NCI-H1092 (cell line): ENCODE measurements at regions not wholly inside any gene's neighbourhood (a gene's known extent, or its start where the extent isn't known, plus 50 kb on each side); places are given as distances from the start of the nearest gene placed in this dataset.

Experiments
- DNase-seq: peaks from one replicate; lab custom pipeline; 2025; lab: John Stamatoyannopoulos, UW

GRCh38 chr22:48536541-48537342, 1290.9 kb downstream of the BRD1 start:
- no peak for DNase-seq

DNA sequence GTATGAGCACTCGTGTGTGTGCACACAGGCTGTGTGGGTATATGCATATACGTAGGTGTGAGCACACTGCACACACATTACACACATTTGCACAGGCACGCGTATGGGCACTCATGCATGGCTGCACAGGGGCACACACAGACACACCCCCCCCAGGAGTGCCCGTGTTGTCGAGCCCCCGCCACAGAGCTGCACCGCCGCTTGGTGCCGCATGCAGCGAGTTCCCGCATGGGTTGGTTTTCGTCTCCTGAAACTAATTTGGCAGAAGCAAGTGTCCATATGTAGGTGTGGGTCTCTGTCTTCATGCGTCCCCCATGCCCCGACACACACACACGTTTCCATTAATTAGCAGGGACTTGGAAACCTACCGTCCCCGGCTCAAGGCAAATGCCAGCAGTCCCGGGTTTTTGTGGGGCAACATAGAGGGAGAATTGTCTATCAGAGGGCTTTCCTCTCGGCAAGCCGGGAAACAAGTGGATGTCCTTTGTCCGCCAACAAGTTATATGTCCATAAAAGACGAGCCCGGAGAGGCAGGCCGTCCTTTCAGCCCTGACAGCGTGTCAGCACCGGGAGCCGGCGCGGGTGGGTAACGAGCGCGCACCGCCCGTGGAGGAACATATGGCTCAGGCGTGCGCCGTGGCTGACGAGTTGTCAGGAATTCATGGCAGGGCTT, 1291.7 kb downstream of the BRD1 start:
- DNase-seq, result no peak

DNA sequence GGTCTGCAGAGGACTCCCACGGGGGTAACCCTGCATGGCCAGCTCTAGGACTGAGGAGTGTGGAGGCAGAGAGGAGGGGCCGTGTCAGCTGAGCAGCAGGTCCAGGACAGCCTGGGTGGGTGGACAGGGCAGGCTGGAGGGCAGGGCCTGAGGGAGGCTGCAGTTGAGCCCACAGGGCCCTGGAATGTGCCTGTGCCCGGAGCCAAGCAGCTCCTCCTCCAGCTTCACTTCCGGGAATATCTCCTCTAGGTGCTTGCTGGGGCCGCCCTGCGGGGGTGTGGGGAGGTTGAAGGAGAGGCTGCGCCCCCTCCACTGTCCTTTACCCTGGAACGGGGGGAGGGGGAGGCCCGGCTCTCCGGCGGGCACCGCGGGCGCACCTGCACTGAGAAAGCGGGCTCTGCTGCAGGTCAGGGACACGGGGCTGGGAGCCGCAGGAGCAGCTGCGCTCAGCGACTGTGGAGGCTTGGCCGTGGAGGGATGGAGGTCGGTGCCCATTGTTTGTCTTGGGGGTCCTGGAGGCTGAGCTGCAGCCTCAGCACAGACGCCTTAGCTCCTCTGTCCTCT, 1293.2 kb downstream of the BRD1 start:
- no peak for DNase-seq

GRCh38 chr22:48532986-48533385, 1294.7 kb downstream of the BRD1 start:
- no peak for DNase-seq

GRCh38 chr22:48531761-48532435, 1295.8 kb downstream of the BRD1 start:
- no peak for DNase-seq

GRCh38 chr22:48531108-48531507, 1296.6 kb downstream of the BRD1 start:
- DNase-seq, result no peak

- DNase-seq, result no peak
Observed at GRCh38 chr22:48530666-48531065, 1297.0 kb downstream of the BRD1 start.

DNA sequence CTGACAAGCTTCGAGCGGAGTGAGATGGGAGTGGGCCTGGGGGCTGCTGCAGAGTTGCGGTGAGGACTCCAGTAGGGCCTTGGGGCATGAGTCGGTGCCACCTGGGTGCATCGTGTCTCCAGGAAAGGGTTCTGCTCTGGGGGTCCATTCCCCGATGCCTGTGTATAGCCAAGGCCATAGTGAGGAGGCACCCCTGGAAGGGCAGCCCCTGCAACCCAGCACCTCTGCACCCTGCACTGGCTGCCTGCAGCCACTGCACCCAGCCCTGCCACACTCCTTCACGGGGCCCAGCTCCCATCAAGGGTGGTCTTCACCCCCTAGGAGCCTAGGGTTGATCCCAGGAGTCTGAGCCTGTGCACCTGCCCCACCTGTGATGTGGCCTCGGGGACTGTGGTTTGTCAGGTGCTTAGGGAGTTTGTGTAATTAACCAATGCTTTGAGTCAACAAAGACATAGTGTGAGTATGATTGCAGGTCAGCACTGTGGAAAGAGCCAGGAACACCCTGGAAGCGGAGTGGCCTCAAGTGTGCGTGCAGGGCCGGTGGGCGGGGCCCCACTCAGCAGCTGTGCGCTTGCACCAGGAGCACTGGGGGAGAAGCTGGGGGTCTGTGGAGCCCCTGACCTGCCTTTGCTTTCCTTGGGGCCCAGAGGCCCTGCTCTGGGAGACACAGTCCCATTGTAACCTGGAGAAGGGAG, 1299.3 kb downstream of the BRD1 start:
- no peak for DNase-seq

GRCh38 chr22:48523761-48524160, 1303.9 kb downstream of the BRD1 start:
- no peak for DNase-seq

DNA sequence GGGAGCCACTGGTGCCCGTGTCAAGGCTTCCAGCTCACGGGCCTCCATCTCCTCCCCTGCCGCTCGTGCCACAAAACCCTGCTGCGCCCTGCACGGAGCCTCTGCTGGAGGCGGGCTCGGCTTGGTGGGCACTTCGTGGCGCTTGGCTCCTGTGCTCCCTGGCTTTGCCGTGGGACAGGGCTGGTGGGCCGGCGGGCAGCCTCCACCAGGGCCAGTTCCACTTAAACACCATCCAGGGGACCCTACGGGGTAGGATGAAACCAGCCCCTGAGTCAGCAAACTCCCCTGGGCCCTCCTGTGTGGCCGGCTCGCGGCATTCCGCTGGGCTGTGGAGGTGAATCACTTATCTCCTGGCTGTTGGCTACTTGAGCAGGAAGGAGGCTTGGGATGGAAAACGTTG, 1304.6 kb downstream of the BRD1 start:
- DNase-seq, result no peak

DNA sequence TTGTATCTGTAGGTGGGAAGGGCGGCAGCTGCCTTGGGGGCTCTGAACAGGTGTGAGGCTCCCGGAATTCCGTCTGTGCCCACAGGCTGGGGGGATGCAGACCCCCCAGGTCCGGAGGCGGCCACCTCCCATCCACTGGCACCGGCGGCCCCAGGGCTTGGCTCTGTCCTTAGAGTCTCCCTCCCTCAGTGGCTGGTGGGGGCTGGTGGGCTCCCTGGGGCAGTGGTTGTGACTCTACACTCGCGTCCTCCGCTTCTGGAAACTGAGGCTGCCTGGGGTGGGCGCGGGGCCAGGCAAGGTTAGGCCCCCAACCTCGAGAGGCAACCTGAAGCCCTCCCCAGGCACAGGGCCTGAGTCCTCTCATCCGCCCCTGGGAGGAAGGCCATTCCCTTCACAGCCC, 1305.4 kb downstream of the BRD1 start:
- DNase-seq, result no peak

GRCh38 chr22:48520884-48521588, 1306.6 kb downstream of the BRD1 start:
- no peak for DNase-seq

- DNase-seq, result no peak
Observed at GRCh38 chr22:48520207-48520606, 1307.5 kb downstream of the BRD1 start.

- DNase-seq, result no peak
Observed at GRCh38 chr22:48517039-48518030, 1310.3 kb downstream of the BRD1 start.

DNA sequence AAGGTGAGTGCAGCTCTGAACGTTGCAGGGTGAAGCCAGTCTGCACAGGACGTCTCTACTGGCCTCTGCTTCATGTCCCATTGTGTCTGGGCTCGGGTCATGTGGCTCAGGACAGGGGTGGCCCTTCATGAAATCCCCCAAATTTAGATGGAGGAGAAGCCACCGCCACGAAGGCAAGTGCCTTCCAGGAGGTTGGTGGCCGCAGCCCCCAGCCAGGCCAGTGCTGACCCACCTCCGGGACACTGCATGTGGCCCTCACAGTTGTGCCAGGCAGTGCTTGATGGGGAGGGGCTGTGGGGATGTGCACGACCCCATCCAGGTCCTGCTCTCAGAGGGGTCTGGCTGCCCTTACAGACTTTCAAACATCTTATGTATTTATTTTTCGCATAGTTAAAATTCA, 1311.1 kb downstream of the BRD1 start:
- DNase-seq, result no peak

DNA sequence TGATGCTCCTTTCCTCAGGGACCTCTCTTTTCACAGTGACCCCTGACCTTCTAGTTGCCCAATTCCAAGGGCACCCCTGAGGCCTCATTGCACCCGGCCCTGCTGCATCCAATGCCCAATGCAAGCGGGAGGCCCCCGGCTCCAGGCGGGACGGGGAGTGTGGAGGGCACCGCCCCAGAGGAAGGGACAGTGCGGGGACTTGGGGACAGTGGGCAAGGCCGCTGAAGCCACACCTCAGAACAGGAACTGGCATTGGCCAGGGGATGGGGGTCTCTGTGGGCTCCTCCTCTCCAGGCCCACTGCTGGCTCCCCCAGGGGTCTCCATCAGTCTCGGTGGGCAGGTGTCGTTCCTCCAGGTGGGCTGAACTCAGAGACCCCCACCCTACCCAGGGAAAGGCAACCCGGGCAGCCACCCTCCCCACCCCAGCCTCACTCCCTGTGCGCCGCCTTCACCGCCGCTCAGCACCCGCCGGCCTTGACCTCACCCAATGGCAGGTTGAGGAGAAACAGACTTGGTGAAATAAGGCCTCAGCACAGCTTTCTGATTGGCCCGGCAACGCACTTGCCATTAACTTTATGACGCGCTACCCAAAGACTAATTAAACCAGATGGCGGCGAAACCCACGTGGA, 1312.0 kb downstream of the BRD1 start:
- no peak for DNase-seq

- DNase-seq, result no peak
Observed at GRCh38 chr22:48513929-48514328, 1313.7 kb downstream of the BRD1 start.

GRCh38 chr22:48513446-48513845, 1314.2 kb downstream of the BRD1 start:
- DNase-seq, result no peak

GRCh38 chr22:48511781-48512327, 1315.8 kb downstream of the BRD1 start:
- DNase-seq, result no peak
